ENCODE measurements at regions not wholly inside any gene's neighbourhood (a gene's known extent, or its start where the extent isn't known, plus 50 kb on each side); places are given as distances from the start of the nearest gene placed in this dataset.

DNA sequence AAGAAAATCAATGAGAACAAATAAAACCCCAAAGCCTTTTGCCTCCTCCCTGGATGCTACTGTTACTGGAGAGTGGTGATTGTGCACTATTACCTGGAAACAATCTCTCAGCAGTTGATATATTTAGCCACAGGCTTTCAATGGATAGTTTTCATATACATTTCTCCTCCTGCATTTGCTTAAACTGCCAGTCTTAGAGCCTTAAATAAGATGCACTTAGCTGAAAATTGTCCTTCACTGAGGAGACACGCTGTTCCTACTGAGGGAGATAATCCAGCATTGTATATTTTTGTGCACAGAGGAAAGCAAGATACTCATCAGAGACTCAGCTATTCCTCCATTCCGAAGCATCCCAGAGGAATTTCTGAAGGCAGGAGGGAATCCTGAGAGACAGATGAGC, 520.2 kb upstream of the C16orf82 start:
- CTCF ChIA-PET: no interaction called here
- no peaks in the 10 kb centered on the region for H3K36me3 Mint-ChIP-seq (ENCODE audit: insufficient read depth, unreplicated experiment)

DNA sequence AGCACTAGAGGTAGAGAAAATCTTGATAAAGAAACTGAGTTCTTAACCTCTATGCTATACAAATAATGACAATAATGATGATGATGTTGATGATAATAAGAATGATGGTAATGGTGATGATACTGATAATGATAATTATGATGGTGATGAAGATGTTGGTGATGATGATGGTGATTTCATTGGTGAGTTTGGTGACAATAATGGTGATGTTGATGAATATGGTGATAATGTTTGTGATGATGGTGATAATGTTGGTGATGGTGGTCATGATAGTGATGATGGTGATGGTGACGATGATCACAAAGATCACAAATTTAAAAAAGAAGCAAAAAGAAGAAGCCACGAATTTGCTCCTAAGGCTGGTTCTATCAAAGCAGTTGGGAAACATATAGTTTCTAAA, 519.0 kb upstream of the C16orf82 start:
- Mint-ChIP-seq H3K4me3 (ENCODE audit: unreplicated experiment) (no peak overlapping the region), H3K27ac (ENCODE audit: unreplicated experiment) (no peak overlapping the region), H3K36me3 (ENCODE audit: insufficient read depth, unreplicated experiment) (no peaks in the 10 kb centered on the region), H3K4me1 (ENCODE audit: low read depth, unreplicated experiment) (no peaks in the 10 kb centered on the region), H3K9me3 (ENCODE audit: unreplicated experiment) (no peaks in the 10 kb centered on the region), H3K27me3 (ENCODE audit: insufficient read depth, unreplicated experiment) (peaks cover 7% of the 10 kb centered on the region)
- intact Hi-C loops (cut with micrococcal nuclease; ENCODE audit: unreplicated experiment): no loop called here
- no peaks in the 10 kb centered on the region for H3K36me3 ChIP-seq (ENCODE audit: control insufficient read depth, insufficient read depth, low read length)
- CTCF ChIA-PET: no interaction called here
- BruUV-seq (replicated peaks): no TSS peak
- POLR2A ChIA-PET: no interaction called here
- H3K4me3 ChIP-seq (ENCODE audit: low read depth, low read length): no peak overlapping the region
- DNase-seq: no peak
- H3K4me1 ChIP-seq: no peaks in the 10 kb centered on the region
- H3K27me3 ChIP-seq (replicated peaks; ENCODE audit: control insufficient read depth, insufficient read depth, low read length): no peaks in the 10 kb centered on the region
- TF ChIP-seq, protein P1, sequence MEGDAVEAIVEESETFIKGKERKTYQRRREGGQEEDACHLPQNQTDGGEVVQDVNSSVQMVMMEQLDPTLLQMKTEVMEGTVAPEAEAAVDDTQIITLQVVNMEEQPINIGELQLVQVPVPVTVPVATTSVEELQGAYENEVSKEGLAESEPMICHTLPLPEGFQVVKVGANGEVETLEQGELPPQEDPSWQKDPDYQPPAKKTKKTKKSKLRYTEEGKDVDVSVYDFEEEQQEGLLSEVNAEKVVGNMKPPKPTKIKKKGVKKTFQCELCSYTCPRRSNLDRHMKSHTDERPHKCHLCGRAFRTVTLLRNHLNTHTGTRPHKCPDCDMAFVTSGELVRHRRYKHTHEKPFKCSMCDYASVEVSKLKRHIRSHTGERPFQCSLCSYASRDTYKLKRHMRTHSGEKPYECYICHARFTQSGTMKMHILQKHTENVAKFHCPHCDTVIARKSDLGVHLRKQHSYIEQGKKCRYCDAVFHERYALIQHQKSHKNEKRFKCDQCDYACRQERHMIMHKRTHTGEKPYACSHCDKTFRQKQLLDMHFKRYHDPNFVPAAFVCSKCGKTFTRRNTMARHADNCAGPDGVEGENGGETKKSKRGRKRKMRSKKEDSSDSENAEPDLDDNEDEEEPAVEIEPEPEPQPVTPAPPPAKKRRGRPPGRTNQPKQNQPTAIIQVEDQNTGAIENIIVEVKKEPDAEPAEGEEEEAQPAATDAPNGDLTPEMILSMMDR (IDR thresholded peaks at IDR 0.05; ENCODE audit: insufficient read depth in 1 of 2, low read depth in 1 of 2, low read length in 1 of 2, severe bottlenecking in 1 of 2, unreplicated experiment in 1 of 2): no peak
- H3K9me3 ChIP-seq: no peaks in the 10 kb centered on the region

More for the DNA sequence above, 520.2 kb upstream of the C16orf82 start:
- intact Hi-C loops (cut with micrococcal nuclease; ENCODE audit: unreplicated experiment): no loop called here
- no peaks in the 10 kb centered on the region for H3K36me3 ChIP-seq (ENCODE audit: control insufficient read depth, insufficient read depth, low read length)
- peaks cover 3% of the 10 kb centered on the region for H3K27me3 Mint-ChIP-seq (ENCODE audit: insufficient read depth, unreplicated experiment)
- H3K27ac Mint-ChIP-seq (ENCODE audit: unreplicated experiment): no peak overlapping the region
- H3K27me3 ChIP-seq (replicated peaks; ENCODE audit: control insufficient read depth, insufficient read depth, low read length): no peaks in the 10 kb centered on the region
- no peaks in the 10 kb centered on the region for H3K4me1 Mint-ChIP-seq (ENCODE audit: low read depth, unreplicated experiment)
- no peak overlapping the region for H3K4me3 ChIP-seq (ENCODE audit: low read depth, low read length)
- TF ChIP-seq, protein P1 (IDR thresholded peaks at IDR 0.05; ENCODE audit: insufficient read depth in 1 of 2, low read depth in 1 of 2, low read length in 1 of 2, severe bottlenecking in 1 of 2, unreplicated experiment in 1 of 2): no peak
- no peak overlapping the region for H3K4me3 Mint-ChIP-seq (ENCODE audit: unreplicated experiment)
- no TSS peak for BruUV-seq (replicated peaks)
- no peaks in the 10 kb centered on the region for H3K9me3 ChIP-seq
- POLR2A ChIA-PET: no interaction called here
- DNase-seq: no peak
- no peaks in the 10 kb centered on the region for H3K9me3 Mint-ChIP-seq (ENCODE audit: unreplicated experiment)
- no peaks in the 10 kb centered on the region for H3K4me1 ChIP-seq

DNA sequence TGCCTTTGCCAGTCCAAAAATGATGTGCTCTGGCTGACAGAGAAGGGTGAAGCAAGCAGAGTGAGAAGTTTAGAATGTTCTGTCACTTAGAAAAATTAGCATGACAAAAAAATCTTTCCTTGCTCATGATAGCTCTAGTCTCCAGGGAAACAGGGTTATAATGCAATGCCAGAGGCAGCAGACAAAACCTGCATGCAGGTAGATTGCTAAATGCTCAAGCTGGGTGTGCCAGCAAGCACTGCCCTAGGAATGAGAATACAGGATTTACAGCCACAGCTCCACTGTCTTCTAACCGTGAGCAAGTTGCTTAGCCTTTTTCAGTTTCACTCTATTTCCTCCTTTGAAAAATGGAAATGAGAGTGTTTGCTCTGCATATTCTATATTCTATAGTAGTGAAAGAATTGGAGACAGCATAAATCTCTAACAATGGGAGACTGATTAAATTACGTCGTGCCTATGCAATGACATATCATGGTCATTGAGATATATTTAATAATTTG, 516.6 kb upstream of the C16orf82 start:
- intact Hi-C loops (cut with micrococcal nuclease; ENCODE audit: unreplicated experiment): no loop called here
- TF ChIP-seq, protein P1 (IDR thresholded peaks at IDR 0.05; ENCODE audit: insufficient read depth in 1 of 2, low read depth in 1 of 2, low read length in 1 of 2, severe bottlenecking in 1 of 2, unreplicated experiment in 1 of 2): no peak
- no peaks in the 10 kb centered on the region for H3K4me1 ChIP-seq
- no TSS peak for BruUV-seq (replicated peaks)
- Mint-ChIP-seq H3K4me1 (ENCODE audit: low read depth, unreplicated experiment) (no peaks in the 10 kb centered on the region), H3K27me3 (ENCODE audit: insufficient read depth, unreplicated experiment) (peaks cover 7% of the 10 kb centered on the region), H3K4me3 (ENCODE audit: unreplicated experiment) (no peak overlapping the region), H3K9me3 (ENCODE audit: unreplicated experiment) (no peaks in the 10 kb centered on the region), H3K36me3 (ENCODE audit: insufficient read depth, unreplicated experiment) (no peaks in the 10 kb centered on the region), H3K27ac (ENCODE audit: unreplicated experiment) (no peak overlapping the region)
- no peak for DNase-seq
- ChIA-PET CTCF (no interaction called here), POLR2A (no interaction called here)
- H3K27me3 ChIP-seq (replicated peaks; ENCODE audit: control insufficient read depth, insufficient read depth, low read length): no peaks in the 10 kb centered on the region
- H3K4me3 ChIP-seq (ENCODE audit: low read depth, low read length): no peak overlapping the region
- no peaks in the 10 kb centered on the region for H3K36me3 ChIP-seq (ENCODE audit: control insufficient read depth, insufficient read depth, low read length)
- no peaks in the 10 kb centered on the region for H3K9me3 ChIP-seq
